Activated B cell treated with CpG ODN at 0.5 μM for 24 hours (primary cell): ENCODE measurements at regions not wholly inside any gene's neighbourhood (a gene's known extent, or its start where the extent isn't known, plus 50 kb on each side); places are given as distances from the start of the nearest gene placed in this dataset.
"Not testable (repeated sequence)": the region's sequence is repeated elsewhere in the genome, so short reads cannot be mapped to it uniquely, and the experiment has no call there.

Experiments used
- ATAC-seq: fragments of 200-7000 bp; cut with Tn5 transposase; one replicate; pipeline ENCODE4 v1.10.0; 2021; ENCODE audit warnings: low read depth, mild to moderate bottlenecking, moderate library complexity
- CTCF ChIA-PET: fragments of 350-600 bp; sonication (Branson Sonifier 250); formaldehyde crosslinking; loops from one replicate; lab custom pipeline; 2021; ENCODE audit warnings: antibody characterized with exemption; lab: Charles Lee
- POLR2A ChIA-PET: fragments of 350-600 bp; sonication (Branson Sonifier 250); formaldehyde crosslinking; loops from one replicate; lab custom pipeline; 2021; ENCODE audit warnings: antibody characterized with exemption; lab: Charles Lee
- DNase-seq: peaks from one replicate; pipeline ENCODE4 v3.0.0; 2022
- H3K27ac Mint-ChIP-seq: one replicate; pipeline ENCODE4 v1.8.0; 2020; ENCODE audit warnings: mixed read lengths
- H3K27me3 Mint-ChIP-seq: one replicate; pipeline ENCODE4 v1.8.0; 2021; ENCODE audit warnings: mixed read lengths
- H3K36me3 Mint-ChIP-seq: one replicate; pipeline ENCODE4 v1.8.0; 2021; ENCODE audit warnings: low read depth, mixed read lengths
- H3K4me1 Mint-ChIP-seq: one replicate; pipeline ENCODE4 v1.8.0; 2021; ENCODE audit warnings: mixed read lengths
- H3K4me3 Mint-ChIP-seq: one replicate; pipeline ENCODE4 v1.8.0; 2020; ENCODE audit warnings: mild to moderate bottlenecking, mixed read lengths
- H3K9me3 Mint-ChIP-seq: one replicate; pipeline ENCODE4 v1.8.0; 2020; ENCODE audit warnings: mixed read lengths
- CTCF ChIP-seq: fragments of 200-600 bp; IDR thresholded peaks from one replicate; pipeline ENCODE4 v1.8.0; 2022; ENCODE audit warnings: antibody characterized with exemption, mild to moderate bottlenecking
- intact Hi-C: fragments of 100-400 bp; cut with micrococcal nuclease; formaldehyde crosslinking; loops from one replicate; pipeline ENCODE4 v1.15.1; 2024

GRCh38 chr7:65268782-65269149, 104.9 kb upstream of the ZNF92 start:
- TF ChIP-seq CTCF = no peak
- ChIA-PET POLR2A (no interaction called here), CTCF (no interaction called here)
- peak overlapping the region; percentile 81 for H3K4me3 Mint-ChIP-seq
- ATAC-seq (no peak), DNase-seq (no peak)
- peaks cover 13% of the 10 kb centered on the region for H3K4me1 Mint-ChIP-seq
- H3K27me3 Mint-ChIP-seq = peaks cover 27% of the 10 kb centered on the region
- H3K36me3 Mint-ChIP-seq = no peaks in the 10 kb centered on the region
- H3K9me3 Mint-ChIP-seq = peaks cover 7% of the 10 kb centered on the region
- intact Hi-C loops = no loop called here
- H3K27ac Mint-ChIP-seq = no peak overlapping the region

GRCh38 chr7:65265933-65266519, 107.6 kb upstream of the ZNF92 start:
- no peak for ATAC-seq
- DNase-seq = no peak
- intact Hi-C loops = no loop called here
- H3K9me3 Mint-ChIP-seq = no peaks in the 10 kb centered on the region
- H3K36me3 Mint-ChIP-seq = no peaks in the 10 kb centered on the region
- no peak for TF ChIP-seq CTCF
- H3K4me3 Mint-ChIP-seq = no peak overlapping the region
- H3K27me3 Mint-ChIP-seq = peaks cover 16% of the 10 kb centered on the region
- POLR2A ChIA-PET = no interaction called here
- no peak overlapping the region for H3K27ac Mint-ChIP-seq
- H3K4me1 Mint-ChIP-seq = peaks cover 13% of the 10 kb centered on the region
- CTCF ChIA-PET = no interaction called here

- no peak for ATAC-seq
- no peak overlapping the region for H3K27ac Mint-ChIP-seq
- no peak for TF ChIP-seq CTCF
- H3K9me3 Mint-ChIP-seq = no peaks in the 10 kb centered on the region
- peaks cover 5% of the 10 kb centered on the region for H3K27me3 Mint-ChIP-seq
- no peaks in the 10 kb centered on the region for H3K36me3 Mint-ChIP-seq
- ChIA-PET CTCF (no interaction called here), POLR2A (no interaction called here)
- H3K4me3 Mint-ChIP-seq = no peak overlapping the region
- peaks cover 3% of the 10 kb centered on the region for H3K4me1 Mint-ChIP-seq
- intact Hi-C loops = no loop called here
- no peak for DNase-seq
Observed at GRCh38 chr7:65264258-65264657, 109.4 kb upstream of the ZNF92 start.

GRCh38 chr7:65260673-65261072, 113.0 kb upstream of the ZNF92 start:
- H3K4me3 Mint-ChIP-seq, H3K4me1 Mint-ChIP-seq, ATAC-seq, H3K36me3 Mint-ChIP-seq, DNase-seq, POLR2A ChIA-PET, H3K27ac Mint-ChIP-seq, intact Hi-C loops, CTCF ChIA-PET, H3K9me3 Mint-ChIP-seq, H3K27me3 Mint-ChIP-seq: not testable (repeated sequence)

- H3K9me3 Mint-ChIP-seq, H3K27ac Mint-ChIP-seq, H3K4me1 Mint-ChIP-seq, DNase-seq, POLR2A ChIA-PET, ATAC-seq, H3K36me3 Mint-ChIP-seq, H3K27me3 Mint-ChIP-seq, CTCF ChIA-PET, intact Hi-C loops, H3K4me3 Mint-ChIP-seq: not testable (repeated sequence)
Observed at GRCh38 chr7:65259864-65260525, 113.7 kb upstream of the ZNF92 start.

GRCh38 chr7:65254061-65254460, 119.6 kb upstream of the ZNF92 start:
- no peak for TF ChIP-seq CTCF
- DNase-seq (no peak), ATAC-seq (no peak)
- Mint-ChIP-seq H3K27me3 (peaks cover 12% of the 10 kb centered on the region), H3K36me3 (no peaks in the 10 kb centered on the region), H3K9me3 (no peaks in the 10 kb centered on the region), H3K27ac (no peak overlapping the region), H3K4me1 (peaks cover 9% of the 10 kb centered on the region), H3K4me3 (no peak overlapping the region)
- ChIA-PET POLR2A (no interaction called here), CTCF (no interaction called here)
- intact Hi-C loops = no loop called here
